Thyroid gland (tissue), 4 donors: ENCODE measurements at regions not wholly inside any gene's neighbourhood (a gene's known extent, or its start where the extent isn't known, plus 50 kb on each side); places are given as distances from the start of the nearest gene placed in this dataset.

Experiments used
- POLR2A ChIP-seq, 2 donors: fragments of 450-650 bp; IDR thresholded peaks; one replicate each; pipeline ENCODE4 v1.6.1; 2017; ENCODE audit warnings: antibody characterized with exemption in 2 of 2, mild to moderate bottlenecking in 2 of 2, moderate library complexity in 1 of 2
- TF ChIP-seq, protein P1 (sequence below), 6 experiments: fragments of 200-600 bp in 3 of 6; fragments of 450-650 bp in 3 of 6; sonication (generic) in 3 of 6; IDR thresholded peaks; one replicate each; pipeline ENCODE4 v1.5.1; 2016 to 2019; ENCODE audit warnings: antibody characterized with exemption in 6 of 6, mild to moderate bottlenecking in 2 of 6, inconsistent platforms in 1 of 6, moderate library complexity in 1 of 6

DNA sequence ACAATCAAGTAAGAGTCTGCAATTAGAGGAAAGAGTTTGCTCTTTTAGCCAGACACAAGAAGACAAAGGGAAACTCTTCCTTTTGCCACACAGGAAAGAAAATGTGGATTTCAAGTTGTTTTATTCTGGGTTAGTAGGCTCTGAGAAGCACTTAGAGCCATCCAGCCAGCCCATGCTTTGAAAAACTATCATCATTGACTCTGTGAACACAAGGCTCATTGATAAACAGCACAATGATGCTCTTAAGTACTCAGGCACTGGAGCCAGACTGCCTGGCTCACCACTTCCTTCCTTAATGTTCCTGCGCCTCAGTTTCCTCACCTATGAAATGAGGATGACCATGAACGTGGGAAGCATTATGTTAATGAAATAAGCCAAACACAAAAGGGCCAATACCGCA, 150.2 kb upstream of the EEA1 start:
- TF ChIP-seq, protein P1, sequence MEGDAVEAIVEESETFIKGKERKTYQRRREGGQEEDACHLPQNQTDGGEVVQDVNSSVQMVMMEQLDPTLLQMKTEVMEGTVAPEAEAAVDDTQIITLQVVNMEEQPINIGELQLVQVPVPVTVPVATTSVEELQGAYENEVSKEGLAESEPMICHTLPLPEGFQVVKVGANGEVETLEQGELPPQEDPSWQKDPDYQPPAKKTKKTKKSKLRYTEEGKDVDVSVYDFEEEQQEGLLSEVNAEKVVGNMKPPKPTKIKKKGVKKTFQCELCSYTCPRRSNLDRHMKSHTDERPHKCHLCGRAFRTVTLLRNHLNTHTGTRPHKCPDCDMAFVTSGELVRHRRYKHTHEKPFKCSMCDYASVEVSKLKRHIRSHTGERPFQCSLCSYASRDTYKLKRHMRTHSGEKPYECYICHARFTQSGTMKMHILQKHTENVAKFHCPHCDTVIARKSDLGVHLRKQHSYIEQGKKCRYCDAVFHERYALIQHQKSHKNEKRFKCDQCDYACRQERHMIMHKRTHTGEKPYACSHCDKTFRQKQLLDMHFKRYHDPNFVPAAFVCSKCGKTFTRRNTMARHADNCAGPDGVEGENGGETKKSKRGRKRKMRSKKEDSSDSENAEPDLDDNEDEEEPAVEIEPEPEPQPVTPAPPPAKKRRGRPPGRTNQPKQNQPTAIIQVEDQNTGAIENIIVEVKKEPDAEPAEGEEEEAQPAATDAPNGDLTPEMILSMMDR (IDR thresholded peaks at IDR 0.05), result no peak
- TF ChIP-seq POLR2A (IDR thresholded peaks at IDR 0.05), result no peak
